Fibroblast of lung (primary cell): ENCODE measurements at regions not wholly inside any gene's neighbourhood (a gene's known extent, or its start where the extent isn't known, plus 50 kb on each side); places are given as distances from the start of the nearest gene placed in this dataset.

Experiments
- DNase-seq, 2 donors: peaks; one replicate each; pipeline versions ENCODE4 v3.0.0 to v3.0.0-alpha.2; 2010; ENCODE audit warnings: low read depth in 2 of 2
- H2AFZ ChIP-seq: 2 replicates; pipeline ENCODE4 v1.5.1; 2012; ENCODE audit warnings: low read length, control low read depth, inconsistent platforms
- H3K27ac ChIP-seq: 2 replicates; pipeline ENCODE4 v1.5.1; 2011; ENCODE audit warnings: low read length, control low read depth; ENCODE audit not compliant: insufficient read depth
- H3K27me3 ChIP-seq: 2 replicates; pipeline ENCODE4 v1.5.1; 2011; ENCODE audit warnings: mild to moderate bottlenecking, low read length; ENCODE audit not compliant: control insufficient read depth, insufficient read depth
- H3K36me3 ChIP-seq: 2 replicates; pipeline ENCODE4 v1.5.1; 2011; ENCODE audit warnings: low read length; ENCODE audit not compliant: control insufficient read depth, insufficient read depth
- H3K4me1 ChIP-seq: 2 replicates; pipeline ENCODE4 v1.5.1; 2011; ENCODE audit warnings: low read length; ENCODE audit not compliant: control insufficient read depth, insufficient read depth; ENCODE audit errors: extremely low read depth
- H3K4me2 ChIP-seq: 2 replicates; pipeline ENCODE4 v1.5.1; 2011; ENCODE audit warnings: low read length, control low read depth; ENCODE audit not compliant: insufficient read depth; ENCODE audit errors: extremely low read depth
- H3K4me3 ChIP-seq, 4 experiments: fragments of 200-600 bp in 1 of 4; sonication (generic) in 1 of 4; replicated peaks in 1 of 4; 2 replicates each; pipeline ENCODE4 v1.5.1; 2011 to 2016; ENCODE audit warnings: low read length in 4 of 4, low read depth in 3 of 4, mild to moderate bottlenecking in 3 of 4, control low read depth in 2 of 4, inconsistent platforms in 1 of 4, mixed read lengths in 1 of 4; ENCODE audit not compliant: insufficient read depth in 1 of 4; ENCODE audit errors: control extremely low read depth in 1 of 4
- H3K79me2 ChIP-seq: 2 replicates; pipeline ENCODE4 v1.5.1; 2012; ENCODE audit warnings: mild to moderate bottlenecking, low read length, inconsistent platforms; ENCODE audit not compliant: control insufficient read depth, insufficient read depth
- H3K9ac ChIP-seq: 2 replicates; pipeline ENCODE4 v1.5.1; 2011; ENCODE audit warnings: mild to moderate bottlenecking, low read length, control low read depth; ENCODE audit not compliant: insufficient read depth
- H3K9me3 ChIP-seq: 2 replicates; pipeline ENCODE4 v1.5.1; 2012; ENCODE audit warnings: low read depth, low read length; ENCODE audit not compliant: control insufficient read depth, insufficient read depth
- H4K20me1 ChIP-seq: 2 replicates; pipeline ENCODE4 v1.5.1; 2011; ENCODE audit warnings: low read length; ENCODE audit not compliant: control insufficient read depth, insufficient read depth; ENCODE audit errors: extremely low read depth
- CTCF ChIP-seq, 2 donors: IDR thresholded peaks in 1 of 2; conservative IDR thresholded peaks in 1 of 2; 1 replicate in 1 of 2; 2 replicates in 1 of 2; pipeline ENCODE4 v1.5.1; 2011 to 2012; ENCODE audit warnings: low read length in 2 of 2, control low read depth in 1 of 2, inconsistent platforms in 1 of 2, low read depth in 1 of 2, mild to moderate bottlenecking in 1 of 2
- EZH2 ChIP-seq: IDR thresholded peaks from 2 replicates; pipeline ENCODE4 v1.5.1; 2012; ENCODE audit warnings: low read length, control low read depth, mild to moderate bottlenecking; ENCODE audit errors: missing control alignments

- Histone ChIP-seq H3K4me1 (no peaks in the 10 kb centered on the region), H3K4me3 (no peak overlapping the region), H3K9me3 (no peaks in the 10 kb centered on the region), H3K9ac (no peak overlapping the region), H3K79me2 (no peaks in the 10 kb centered on the region), H3K4me2 (no peak overlapping the region), H2AFZ (no peak overlapping the region), H3K36me3 (no peaks in the 10 kb centered on the region), H4K20me1 (no peaks in the 10 kb centered on the region), H3K27ac (no peak overlapping the region), H3K27me3 (no peaks in the 10 kb centered on the region)
- TF ChIP-seq EZH2 (no peak), CTCF (conservative IDR thresholded peaks at IDR 0.05 in 1 of 2, IDR thresholded peaks at IDR 0.05 in 1 of 2; ENCODE audit: low read depth in 1 of 2, low read length in 2 of 2) (no peak)
- DNase-seq: no peak
Observed at GRCh38 chr17:12584727-12585126, 81.0 kb upstream of the MYOCD start.

DNA sequence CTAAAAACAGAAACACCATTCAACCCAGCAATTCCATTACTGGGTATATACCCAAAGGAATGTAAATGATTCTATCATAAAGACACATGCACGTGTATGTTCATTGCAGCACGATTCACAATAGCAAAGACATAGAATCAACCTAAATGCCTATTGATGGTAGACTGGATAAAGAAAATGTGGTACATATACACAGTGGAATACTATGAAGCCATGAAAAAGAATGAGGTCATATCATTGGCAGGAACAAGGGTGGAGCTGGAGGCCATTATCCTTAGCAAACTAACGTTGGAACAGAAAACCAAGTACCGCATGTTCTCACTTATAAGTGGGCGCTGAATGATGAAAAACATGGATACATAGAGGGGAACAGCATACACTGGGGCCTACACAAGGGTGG is 77.2 kb upstream of the MYOCD start:
- Histone ChIP-seq H3K27me3 (no peaks in the 10 kb centered on the region), H3K9ac (no peak overlapping the region), H3K9me3 (no peaks in the 10 kb centered on the region), H3K79me2 (no peaks in the 10 kb centered on the region), H3K4me2 (no peak overlapping the region), H3K27ac (no peak overlapping the region), H2AFZ (no peak overlapping the region), H4K20me1 (no peaks in the 10 kb centered on the region), H3K4me1 (peaks cover 4% of the 10 kb centered on the region), H3K36me3 (no peaks in the 10 kb centered on the region), H3K4me3 (no peak overlapping the region)
- no peak for TF ChIP-seq EZH2
- no peak for TF ChIP-seq CTCF (conservative IDR thresholded peaks at IDR 0.05 in 1 of 2, IDR thresholded peaks at IDR 0.05 in 1 of 2; ENCODE audit: low read depth in 1 of 2, low read length in 2 of 2)
- no peak for DNase-seq

DNA sequence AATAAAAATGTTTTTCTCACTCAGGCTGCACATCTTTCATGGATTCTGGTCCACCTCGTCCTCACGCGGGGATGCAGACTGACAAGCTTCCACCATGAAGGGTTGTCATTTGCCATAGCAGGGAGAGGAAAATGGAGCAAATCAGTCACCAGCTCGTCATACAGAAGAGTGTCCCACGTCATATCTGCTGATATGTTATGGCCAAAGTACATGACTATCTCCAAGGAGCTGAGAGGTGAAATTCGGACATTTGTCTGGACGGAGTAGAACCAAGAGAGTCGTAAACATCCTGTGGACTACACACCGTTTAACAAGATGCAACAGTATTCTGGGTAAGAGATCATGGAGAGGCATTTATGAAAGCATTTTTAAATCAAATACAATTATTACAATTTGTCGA is 75.3 kb upstream of the MYOCD start:
- TF ChIP-seq EZH2 (no peak), CTCF (conservative IDR thresholded peaks at IDR 0.05 in 1 of 2, IDR thresholded peaks at IDR 0.05 in 1 of 2; ENCODE audit: low read depth in 1 of 2, low read length in 2 of 2) (no peak)
- Histone ChIP-seq H4K20me1 (no peaks in the 10 kb centered on the region), H3K9me3 (no peaks in the 10 kb centered on the region), H3K4me1 (peaks cover 4% of the 10 kb centered on the region), H3K4me2 (no peak overlapping the region), H3K9ac (no peak overlapping the region), H3K4me3 (no peak overlapping the region), H3K36me3 (no peaks in the 10 kb centered on the region), H3K27ac (no peak overlapping the region), H2AFZ (no peak overlapping the region), H3K27me3 (no peaks in the 10 kb centered on the region), H3K79me2 (no peaks in the 10 kb centered on the region)
- no peak for DNase-seq
